Loucy (cell line): ENCODE measurements at regions not wholly inside any gene's neighbourhood (a gene's known extent, or its start where the extent isn't known, plus 50 kb on each side); places are given as distances from the start of the nearest gene placed in this dataset.

ENCODE experiments used
- H2AFZ ChIP-seq: fragments of 200-600 bp; sonication (generic); 2 replicates; pipeline ENCODE4 v1.6.0; 2016; ENCODE audit warnings: antibody characterized with exemption, mild to moderate bottlenecking, low read length, moderate library complexity
- H3F3A ChIP-seq: fragments of 200-600 bp; 2 replicates; pipeline ENCODE4 v1.6.0; 2016; ENCODE audit warnings: antibody characterized with exemption, low read depth, mild to moderate bottlenecking
- H3K27me3 ChIP-seq: fragments of 200-600 bp; sonication (generic); 2 replicates; pipeline ENCODE4 v1.6.1; 2014; ENCODE audit warnings: low read length, mild to moderate bottlenecking; ENCODE audit not compliant: insufficient read depth, poor library complexity, severe bottlenecking
- H3K36me3 ChIP-seq: fragments of 200-600 bp; sonication (generic); 2 replicates; pipeline ENCODE4 v1.6.1; 2016; ENCODE audit warnings: low read length; ENCODE audit not compliant: insufficient read depth
- H3K4me1 ChIP-seq: fragments of 200-600 bp; sonication (generic); 2 replicates; pipeline ENCODE4 v1.5.1; 2014; ENCODE audit warnings: low read length, mild to moderate bottlenecking; ENCODE audit not compliant: insufficient read depth, poor library complexity, severe bottlenecking
- H3K4me2 ChIP-seq: fragments of 200-600 bp; sonication (generic); 2 replicates; pipeline ENCODE4 v1.6.0; 2014; ENCODE audit warnings: antibody characterized with exemption, low read length, low read depth, mild to moderate bottlenecking; ENCODE audit not compliant: poor library complexity, severe bottlenecking
- H3K4me3 ChIP-seq: fragments of 200-600 bp; sonication (generic); 2 replicates; pipeline ENCODE4 v1.5.1; 2014; ENCODE audit warnings: low read length, mild to moderate bottlenecking, mixed read lengths; ENCODE audit not compliant: poor library complexity, severe bottlenecking
- H3K79me2 ChIP-seq: fragments of 200-600 bp; sonication (generic); 2 replicates; pipeline ENCODE4 v1.6.1; 2014; ENCODE audit warnings: low read length; ENCODE audit not compliant: insufficient read depth
- H3K9ac ChIP-seq: fragments of 200-600 bp; sonication (generic); 2 replicates; pipeline ENCODE4 v1.6.0; 2014; ENCODE audit warnings: mild to moderate bottlenecking, low read depth, low read length, moderate library complexity; ENCODE audit not compliant: poor library complexity, severe bottlenecking
- H3K9me2 ChIP-seq: fragments of 200-600 bp; sonication (generic); replicated peaks from 2 replicates; pipeline ENCODE4 v1.6.1; 2016; ENCODE audit warnings: low read depth, low read length, mixed read lengths
- H3K9me3 ChIP-seq: fragments of 200-600 bp; sonication (generic); 2 replicates; pipeline ENCODE4 v1.6.1; 2014; ENCODE audit warnings: mild to moderate bottlenecking, antibody characterized with exemption, low read length, low read depth; ENCODE audit not compliant: insufficient read depth
- H4K20me1 ChIP-seq: fragments of 200-600 bp; sonication (generic); 2 replicates; pipeline ENCODE4 v1.6.0; 2014; ENCODE audit warnings: antibody characterized with exemption, low read length, mild to moderate bottlenecking; ENCODE audit not compliant: insufficient read depth, poor library complexity, severe bottlenecking
- EZH2phosphoT487 ChIP-seq: fragments of 200-600 bp; IDR thresholded peaks from 2 replicates; pipeline ENCODE4 v1.6.1; 2018; ENCODE audit warnings: antibody characterized with exemption, mild to moderate bottlenecking, moderate library complexity, borderline replicate concordance
- TF ChIP-seq, protein P1 (sequence below): fragments of 200-600 bp; sonication (generic); conservative IDR thresholded peaks from 2 replicates; pipeline ENCODE4 v1.5.1; 2014; ENCODE audit warnings: mild to moderate bottlenecking, antibody characterized with exemption, low read length

DNA sequence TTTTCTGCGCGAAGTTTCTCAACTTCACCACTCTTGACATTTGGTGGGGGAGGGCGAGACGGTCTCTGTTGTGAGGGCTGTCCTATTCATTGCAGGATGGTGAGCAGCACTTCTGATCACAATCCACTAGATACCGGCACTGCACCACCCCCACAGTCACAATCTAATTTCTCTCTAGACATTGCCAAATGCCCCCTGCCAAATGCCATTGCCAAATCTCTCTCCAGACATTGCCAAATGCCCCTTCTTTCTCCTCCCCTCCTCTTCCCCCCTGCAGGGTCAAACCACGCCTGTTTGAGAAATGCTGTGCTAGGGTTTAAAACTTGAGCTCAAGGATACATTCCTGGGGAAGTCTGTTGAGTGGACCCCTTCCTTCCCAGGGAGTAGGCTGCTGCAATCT lies 603.5 kb upstream of the CDH4 start:
- H3K27me3 ChIP-seq: no peaks in the 10 kb centered on the region
- H3K4me1 ChIP-seq: no peaks in the 10 kb centered on the region
- H4K20me1 ChIP-seq: no peaks in the 10 kb centered on the region
- H3K79me2 ChIP-seq: no peaks in the 10 kb centered on the region
- H3K4me3 ChIP-seq: no peak overlapping the region
- H3K9ac ChIP-seq: no peak overlapping the region
- TF ChIP-seq, protein P1, sequence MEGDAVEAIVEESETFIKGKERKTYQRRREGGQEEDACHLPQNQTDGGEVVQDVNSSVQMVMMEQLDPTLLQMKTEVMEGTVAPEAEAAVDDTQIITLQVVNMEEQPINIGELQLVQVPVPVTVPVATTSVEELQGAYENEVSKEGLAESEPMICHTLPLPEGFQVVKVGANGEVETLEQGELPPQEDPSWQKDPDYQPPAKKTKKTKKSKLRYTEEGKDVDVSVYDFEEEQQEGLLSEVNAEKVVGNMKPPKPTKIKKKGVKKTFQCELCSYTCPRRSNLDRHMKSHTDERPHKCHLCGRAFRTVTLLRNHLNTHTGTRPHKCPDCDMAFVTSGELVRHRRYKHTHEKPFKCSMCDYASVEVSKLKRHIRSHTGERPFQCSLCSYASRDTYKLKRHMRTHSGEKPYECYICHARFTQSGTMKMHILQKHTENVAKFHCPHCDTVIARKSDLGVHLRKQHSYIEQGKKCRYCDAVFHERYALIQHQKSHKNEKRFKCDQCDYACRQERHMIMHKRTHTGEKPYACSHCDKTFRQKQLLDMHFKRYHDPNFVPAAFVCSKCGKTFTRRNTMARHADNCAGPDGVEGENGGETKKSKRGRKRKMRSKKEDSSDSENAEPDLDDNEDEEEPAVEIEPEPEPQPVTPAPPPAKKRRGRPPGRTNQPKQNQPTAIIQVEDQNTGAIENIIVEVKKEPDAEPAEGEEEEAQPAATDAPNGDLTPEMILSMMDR: no peak
- TF ChIP-seq EZH2phosphoT487: no peak
- no peaks in the 10 kb centered on the region for H3K9me2 ChIP-seq
- H2AFZ ChIP-seq: no peak overlapping the region
- H3K9me3 ChIP-seq: no peaks in the 10 kb centered on the region
- no peak overlapping the region for H3K4me2 ChIP-seq
- no peaks in the 10 kb centered on the region for H3K36me3 ChIP-seq
- no peaks in the 10 kb centered on the region for H3F3A ChIP-seq

DNA sequence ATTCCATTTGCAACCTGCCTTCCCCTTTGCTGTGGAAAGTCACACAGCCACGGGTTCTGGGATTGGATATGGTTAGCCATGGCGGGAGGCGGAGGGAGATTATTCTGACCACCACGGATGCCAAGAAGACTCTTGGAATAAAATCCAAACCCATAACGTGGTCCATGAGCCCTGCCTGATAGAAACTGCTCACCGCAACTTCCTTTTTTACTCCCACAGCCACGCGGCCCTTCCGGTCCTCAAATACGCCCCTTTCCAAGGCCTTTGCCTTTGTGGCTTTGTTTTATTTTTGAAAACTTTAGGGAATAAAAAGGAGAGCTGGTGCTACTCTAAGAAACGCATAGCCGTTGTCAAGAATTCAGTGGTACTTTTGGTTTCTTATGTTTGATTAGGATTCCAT lies 602.5 kb upstream of the CDH4 start:
- no peak overlapping the region for H3K4me2 ChIP-seq
- H3K9ac ChIP-seq: no peak overlapping the region
- no peaks in the 10 kb centered on the region for H3K9me3 ChIP-seq
- H3K27me3 ChIP-seq: no peaks in the 10 kb centered on the region
- H3K79me2 ChIP-seq: no peaks in the 10 kb centered on the region
- no peak overlapping the region for H2AFZ ChIP-seq
- no peak for TF ChIP-seq EZH2phosphoT487
- TF ChIP-seq, protein P1: no peak
- H4K20me1 ChIP-seq: no peaks in the 10 kb centered on the region
- H3K4me3 ChIP-seq: no peak overlapping the region
- H3K36me3 ChIP-seq: no peaks in the 10 kb centered on the region
- no peaks in the 10 kb centered on the region for H3K4me1 ChIP-seq
- H3K9me2 ChIP-seq: no peaks in the 10 kb centered on the region
- no peaks in the 10 kb centered on the region for H3F3A ChIP-seq

DNA sequence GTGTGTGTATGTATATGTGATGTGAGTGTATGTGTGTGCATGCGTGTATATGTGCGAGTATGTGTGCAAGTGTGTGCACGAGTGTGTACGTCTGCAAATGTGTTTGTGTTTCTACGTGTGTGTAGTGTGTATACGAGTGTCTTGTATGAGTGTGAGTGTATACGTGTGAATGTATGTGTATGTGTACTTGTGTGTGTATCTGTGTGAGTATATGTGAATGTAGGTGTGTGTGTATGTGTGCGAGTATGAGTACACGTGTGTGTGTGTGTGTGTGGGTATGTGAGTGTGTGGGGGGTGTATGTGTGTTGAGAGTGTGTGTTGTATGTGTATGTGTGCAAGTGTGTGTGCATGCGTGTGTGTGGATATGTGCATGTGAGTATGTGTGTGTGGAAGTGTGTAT lies 602.0 kb upstream of the CDH4 start:
- no peak overlapping the region for H3K9ac ChIP-seq
- H3K4me2 ChIP-seq: no peak overlapping the region
- no peaks in the 10 kb centered on the region for H3F3A ChIP-seq
- H3K79me2 ChIP-seq: no peaks in the 10 kb centered on the region
- no peaks in the 10 kb centered on the region for H4K20me1 ChIP-seq
- no peak overlapping the region for H2AFZ ChIP-seq
- no peaks in the 10 kb centered on the region for H3K27me3 ChIP-seq
- H3K9me2 ChIP-seq: no peaks in the 10 kb centered on the region
- H3K9me3 ChIP-seq: no peaks in the 10 kb centered on the region
- H3K4me3 ChIP-seq: no peak overlapping the region
- no peaks in the 10 kb centered on the region for H3K4me1 ChIP-seq
- H3K36me3 ChIP-seq: no peaks in the 10 kb centered on the region
- no peak for TF ChIP-seq EZH2phosphoT487
- TF ChIP-seq, protein P1: no peak
